ENCODE measurements at regions not wholly inside any gene's neighbourhood (a gene's known extent, or its start where the extent isn't known, plus 50 kb on each side); places are given as distances from the start of the nearest gene placed in this dataset.
A peak's percentile ranks its signal among the peaks of the same experiment; 100 is the strongest.

DNA sequence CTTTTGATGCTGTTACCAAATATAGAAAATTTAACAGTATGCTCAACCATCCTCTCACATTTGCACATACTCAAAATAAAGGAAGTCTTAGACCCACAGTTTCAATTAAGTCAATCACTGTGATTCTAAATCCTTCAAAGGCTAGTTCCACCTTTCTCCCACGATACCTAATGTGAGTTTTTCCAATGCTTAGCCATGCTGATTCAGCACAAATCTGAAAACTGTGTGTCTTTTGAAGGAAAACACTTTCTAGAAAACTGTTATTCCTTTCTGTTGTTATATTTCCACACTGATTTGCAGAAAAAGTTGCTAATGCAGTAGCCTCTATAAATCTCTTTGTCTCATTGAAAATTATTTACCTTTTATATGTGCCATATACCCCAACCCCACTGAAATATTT lies 645.7 kb downstream of the PRR16 start:
- no peak for TF ChIP-seq ZFX (IDR thresholded peaks at IDR 0.05)
- TF ChIP-seq, protein P1, sequence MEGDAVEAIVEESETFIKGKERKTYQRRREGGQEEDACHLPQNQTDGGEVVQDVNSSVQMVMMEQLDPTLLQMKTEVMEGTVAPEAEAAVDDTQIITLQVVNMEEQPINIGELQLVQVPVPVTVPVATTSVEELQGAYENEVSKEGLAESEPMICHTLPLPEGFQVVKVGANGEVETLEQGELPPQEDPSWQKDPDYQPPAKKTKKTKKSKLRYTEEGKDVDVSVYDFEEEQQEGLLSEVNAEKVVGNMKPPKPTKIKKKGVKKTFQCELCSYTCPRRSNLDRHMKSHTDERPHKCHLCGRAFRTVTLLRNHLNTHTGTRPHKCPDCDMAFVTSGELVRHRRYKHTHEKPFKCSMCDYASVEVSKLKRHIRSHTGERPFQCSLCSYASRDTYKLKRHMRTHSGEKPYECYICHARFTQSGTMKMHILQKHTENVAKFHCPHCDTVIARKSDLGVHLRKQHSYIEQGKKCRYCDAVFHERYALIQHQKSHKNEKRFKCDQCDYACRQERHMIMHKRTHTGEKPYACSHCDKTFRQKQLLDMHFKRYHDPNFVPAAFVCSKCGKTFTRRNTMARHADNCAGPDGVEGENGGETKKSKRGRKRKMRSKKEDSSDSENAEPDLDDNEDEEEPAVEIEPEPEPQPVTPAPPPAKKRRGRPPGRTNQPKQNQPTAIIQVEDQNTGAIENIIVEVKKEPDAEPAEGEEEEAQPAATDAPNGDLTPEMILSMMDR (conservative IDR thresholded peaks at IDR 0.05) = no peak
- H3K27ac ChIP-seq = no peak overlapping the region

DNA sequence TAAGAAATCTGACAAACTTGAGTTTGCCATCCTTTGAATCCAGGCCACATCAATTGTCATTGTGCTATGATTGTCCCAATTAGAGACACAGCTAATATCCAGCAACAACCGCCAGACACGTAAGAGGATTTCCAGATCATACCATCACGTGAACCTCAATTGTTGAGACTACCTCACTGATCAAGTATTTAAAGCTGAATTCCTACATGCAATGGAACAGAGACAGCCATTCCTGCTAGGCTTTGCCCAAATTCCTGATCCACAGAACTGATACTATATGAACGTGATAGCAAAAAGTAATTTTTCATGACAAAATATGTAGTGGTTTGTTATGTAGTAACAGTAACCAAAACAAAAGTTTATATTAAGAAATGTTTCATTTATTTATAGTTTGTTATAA lies 657.7 kb downstream of the PRR16 start:
- no peak for TF ChIP-seq ZFX (IDR thresholded peaks at IDR 0.05)
- TF ChIP-seq, protein P1 (conservative IDR thresholded peaks at IDR 0.05) = no peak
- H3K27ac ChIP-seq = no peak overlapping the region

DNA sequence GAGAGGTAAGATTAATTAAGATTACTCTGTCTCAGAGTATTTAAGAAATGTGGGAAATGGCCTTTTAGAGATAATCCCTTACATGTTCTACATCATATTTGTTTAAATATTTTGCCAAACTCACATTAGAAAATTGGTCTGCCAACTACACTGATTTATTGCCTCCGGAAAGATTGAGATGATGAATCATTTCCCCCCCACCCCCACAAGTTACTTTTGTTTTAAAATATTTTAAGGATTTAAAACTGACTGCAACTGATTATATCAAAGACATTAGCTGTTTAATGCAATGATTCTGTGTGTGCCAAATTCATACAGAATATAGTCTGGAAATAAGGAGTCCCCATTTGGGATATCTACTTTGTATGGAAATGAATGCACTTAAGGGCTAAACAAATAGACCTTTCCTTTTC lies 674.4 kb downstream of the PRR16 start:
- no peak overlapping the region for H3K27ac ChIP-seq
- TF ChIP-seq ZFX (IDR thresholded peaks at IDR 0.05) = no peak
- TF ChIP-seq, protein P1 (conservative IDR thresholded peaks at IDR 0.05) = no peak

DNA sequence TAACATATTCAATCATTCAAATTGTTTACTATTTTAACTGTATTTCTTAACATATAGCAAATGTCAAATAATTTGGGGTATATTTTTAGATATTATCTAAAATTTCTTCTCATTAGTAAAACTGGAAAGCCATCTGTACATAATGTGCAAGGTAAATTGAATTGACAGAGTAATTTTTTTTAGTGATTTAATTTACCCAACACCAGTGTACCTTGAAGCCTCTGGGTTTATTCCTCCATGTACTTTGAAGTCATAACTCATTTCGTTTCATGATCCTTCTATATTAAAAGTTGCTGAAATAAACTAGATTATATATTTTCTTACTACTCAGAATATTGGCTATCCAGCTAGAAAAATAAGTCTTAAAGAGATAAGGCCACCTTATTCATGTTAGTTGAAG lies 674.9 kb downstream of the PRR16 start:
- H3K27ac ChIP-seq = no peak overlapping the region
- TF ChIP-seq, protein P1 (conservative IDR thresholded peaks at IDR 0.05) = no peak
- no peak for TF ChIP-seq ZFX (IDR thresholded peaks at IDR 0.05)

DNA sequence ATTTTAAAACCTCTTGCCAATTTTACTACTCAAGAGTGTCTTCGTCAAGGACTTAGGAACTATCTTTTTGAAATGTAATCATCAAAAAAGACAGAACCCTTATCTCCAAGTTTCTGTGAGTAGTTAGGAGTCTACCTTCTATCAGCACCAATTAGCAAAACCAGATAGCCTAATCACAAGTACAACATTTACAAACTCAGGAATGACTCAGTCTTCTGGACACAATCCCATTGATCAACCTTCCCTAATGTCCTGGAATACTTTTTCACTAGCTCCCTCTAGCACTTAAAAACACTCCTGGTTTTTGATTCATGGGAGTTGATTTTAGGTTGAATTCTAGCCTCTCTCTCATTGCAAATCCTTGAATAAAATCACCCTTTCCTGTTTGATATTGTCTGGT lies 680.7 kb downstream of the PRR16 start:
- no peak for TF ChIP-seq ZFX (IDR thresholded peaks at IDR 0.05)
- TF ChIP-seq, protein P1 (conservative IDR thresholded peaks at IDR 0.05) = peak; percentile 31
- no peak overlapping the region for H3K27ac ChIP-seq

DNA sequence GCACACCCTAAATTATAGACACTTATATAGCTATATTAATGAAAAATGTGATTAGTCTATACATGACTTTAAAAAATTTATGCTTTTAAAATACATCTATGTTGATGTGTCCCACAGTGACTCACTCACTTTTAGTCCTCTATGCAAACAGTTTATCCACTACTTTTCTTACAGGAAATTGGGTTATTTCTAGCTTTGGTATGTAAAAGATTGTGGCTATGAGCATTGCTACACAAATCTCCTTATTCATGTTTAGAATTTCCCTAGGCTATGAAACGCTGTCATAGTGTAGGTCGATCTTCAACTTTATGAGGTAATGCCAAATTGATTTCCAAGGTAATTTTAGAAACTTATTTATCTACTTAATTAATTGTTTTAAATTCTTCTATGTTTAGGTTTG lies 687.4 kb downstream of the PRR16 start:
- TF ChIP-seq ZFX (IDR thresholded peaks at IDR 0.05) = no peak
- TF ChIP-seq, protein P1 (conservative IDR thresholded peaks at IDR 0.05) = no peak
- H3K27ac ChIP-seq = no peak overlapping the region

DNA sequence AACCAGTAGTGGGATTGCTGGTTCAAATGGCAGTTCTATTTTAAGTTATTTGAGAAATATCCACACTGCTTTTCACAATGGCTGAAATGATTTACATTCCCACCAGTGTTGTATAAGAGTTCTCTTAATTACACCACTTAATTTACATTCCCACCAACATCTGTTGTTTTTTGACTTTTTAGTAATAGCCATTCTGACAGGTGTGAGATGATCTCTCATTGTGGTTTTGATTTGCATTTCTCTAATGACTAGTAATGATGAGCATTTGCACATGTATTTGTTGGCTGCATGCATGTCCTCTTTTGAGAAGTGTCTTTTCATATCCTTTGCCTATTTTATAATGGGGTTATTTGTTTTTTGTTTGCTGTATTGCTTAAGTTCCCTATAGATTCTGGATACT lies 688.3 kb downstream of the PRR16 start:
- no peak for TF ChIP-seq ZFX (IDR thresholded peaks at IDR 0.05)
- TF ChIP-seq, protein P1 (conservative IDR thresholded peaks at IDR 0.05) = no peak
- no peak overlapping the region for H3K27ac ChIP-seq

Measured in C4-2B (cell line).